Left ventricle myocardium inferior (tissue), 1 donor: ENCODE measurements at regions not wholly inside any gene's neighbourhood (a gene's known extent, or its start where the extent isn't known, plus 50 kb on each side); places are given as distances from the start of the nearest gene placed in this dataset.

Source experiments
- DNase-seq: peaks from one replicate; pipeline ENCODE4 v3.0.0-alpha.2; 2020
- H3K27ac ChIP-seq: fragments of 200-600 bp; replicated peaks from 2 replicates; pipeline ENCODE4 v1.8.0; 2021
- H3K27me3 ChIP-seq: fragments of 200-600 bp; 2 replicates; pipeline ENCODE4 v1.8.0; 2021; ENCODE audit warnings: low read depth
- H3K36me3 ChIP-seq: fragments of 200-600 bp; 2 replicates; pipeline ENCODE4 v1.8.0; 2021
- H3K4me1 ChIP-seq: fragments of 200-600 bp; 2 replicates; pipeline ENCODE4 v1.8.0; 2021
- H3K4me3 ChIP-seq: fragments of 200-600 bp; 2 replicates; pipeline ENCODE4 v1.8.0; 2021; ENCODE audit warnings: mild to moderate bottlenecking, moderate library complexity
- H3K9me3 ChIP-seq: fragments of 200-600 bp; replicated peaks from 2 replicates; pipeline ENCODE4 v1.8.0; 2021
- intact Hi-C: fragments of 100-400 bp; cut with micrococcal nuclease; formaldehyde crosslinking; loops from one replicate; pipeline ENCODE4 v1.11.0; 2022
- TF ChIP-seq, protein P1 (sequence below): fragments of 200-600 bp; IDR thresholded peaks from 2 replicates; pipeline ENCODE4 v1.8.0; 2021; ENCODE audit warnings: antibody characterized with exemption, mild to moderate bottlenecking, borderline replicate concordance
- donor health status: DM: no; HTN: yes; CAD: no; lungs with severe emphysema.

DNA sequence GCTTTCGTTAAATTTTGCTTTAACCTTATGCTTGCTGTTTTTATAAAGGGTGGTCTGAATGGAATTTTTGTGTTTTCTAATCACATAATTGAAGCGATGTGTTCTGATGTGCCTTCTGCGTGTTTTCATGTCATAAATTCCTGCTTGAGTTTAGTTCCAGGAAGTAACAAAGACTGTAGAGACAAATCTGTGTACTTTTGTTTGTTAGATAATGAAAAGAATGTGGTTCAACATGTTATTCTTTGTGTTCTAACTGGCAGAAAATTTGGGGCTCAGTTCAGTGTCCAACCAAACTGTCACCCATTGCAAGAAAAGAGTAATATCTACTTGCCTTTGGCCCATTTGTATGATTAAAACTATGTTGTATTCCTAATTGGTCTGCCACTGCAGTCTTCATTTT is 324.0 kb downstream of the DIPK2A start:
- Histone ChIP-seq H3K4me3 (no peak overlapping the region), H3K36me3 (no peaks in the 10 kb centered on the region), H3K27me3 (no peaks in the 10 kb centered on the region), H3K9me3 (peaks cover 23% of the 10 kb centered on the region), H3K27ac (no peak overlapping the region), H3K4me1 (no peaks in the 10 kb centered on the region)
- intact Hi-C loops = no loop called here
- TF ChIP-seq, protein P1, sequence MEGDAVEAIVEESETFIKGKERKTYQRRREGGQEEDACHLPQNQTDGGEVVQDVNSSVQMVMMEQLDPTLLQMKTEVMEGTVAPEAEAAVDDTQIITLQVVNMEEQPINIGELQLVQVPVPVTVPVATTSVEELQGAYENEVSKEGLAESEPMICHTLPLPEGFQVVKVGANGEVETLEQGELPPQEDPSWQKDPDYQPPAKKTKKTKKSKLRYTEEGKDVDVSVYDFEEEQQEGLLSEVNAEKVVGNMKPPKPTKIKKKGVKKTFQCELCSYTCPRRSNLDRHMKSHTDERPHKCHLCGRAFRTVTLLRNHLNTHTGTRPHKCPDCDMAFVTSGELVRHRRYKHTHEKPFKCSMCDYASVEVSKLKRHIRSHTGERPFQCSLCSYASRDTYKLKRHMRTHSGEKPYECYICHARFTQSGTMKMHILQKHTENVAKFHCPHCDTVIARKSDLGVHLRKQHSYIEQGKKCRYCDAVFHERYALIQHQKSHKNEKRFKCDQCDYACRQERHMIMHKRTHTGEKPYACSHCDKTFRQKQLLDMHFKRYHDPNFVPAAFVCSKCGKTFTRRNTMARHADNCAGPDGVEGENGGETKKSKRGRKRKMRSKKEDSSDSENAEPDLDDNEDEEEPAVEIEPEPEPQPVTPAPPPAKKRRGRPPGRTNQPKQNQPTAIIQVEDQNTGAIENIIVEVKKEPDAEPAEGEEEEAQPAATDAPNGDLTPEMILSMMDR = no peak
- DNase-seq = no peak

DNA sequence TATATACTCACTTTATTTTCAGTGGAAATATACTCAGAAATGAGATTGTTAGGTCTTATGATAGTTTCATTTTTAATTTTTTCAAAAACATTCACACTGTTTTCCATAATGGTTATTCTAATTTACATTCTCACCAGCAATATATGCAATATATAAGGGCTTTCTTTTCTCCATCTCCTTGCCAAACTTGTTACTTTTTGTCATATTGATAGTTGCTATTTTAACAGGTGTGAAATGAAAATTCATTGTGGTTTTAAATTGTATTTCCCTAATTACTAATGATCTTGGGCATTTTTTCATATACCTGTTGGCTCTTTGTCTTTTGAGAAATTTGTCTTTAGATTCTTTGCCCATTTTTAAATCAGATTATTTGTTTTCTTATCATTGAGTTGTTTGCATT is 325.2 kb downstream of the DIPK2A start:
- Histone ChIP-seq H3K27ac (no peak overlapping the region), H3K36me3 (no peaks in the 10 kb centered on the region), H3K27me3 (no peaks in the 10 kb centered on the region), H3K4me1 (no peaks in the 10 kb centered on the region), H3K9me3 (peaks cover 13% of the 10 kb centered on the region), H3K4me3 (no peak overlapping the region)
- no peak for DNase-seq
- TF ChIP-seq, protein P1 = no peak
- intact Hi-C loops = no loop called here

DNA sequence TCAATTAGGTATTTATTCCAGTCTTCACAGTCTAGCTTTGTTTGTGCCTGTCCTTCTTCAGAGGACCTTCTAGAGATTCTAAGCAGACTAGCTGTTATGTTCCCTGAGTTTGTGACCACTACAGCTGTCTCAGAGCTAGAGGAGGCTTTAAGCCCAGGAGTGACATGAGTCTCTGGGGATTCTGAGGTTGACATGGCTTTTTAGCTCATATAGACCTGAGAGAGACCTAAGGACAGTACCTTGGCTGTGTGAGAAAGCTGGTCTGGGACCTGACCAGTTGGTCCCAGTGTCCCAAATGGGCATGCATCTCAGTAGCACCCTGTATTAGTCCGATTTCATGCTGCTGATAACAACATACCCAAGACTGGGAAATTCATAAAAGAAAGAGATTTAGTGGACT is 330.2 kb downstream of the DIPK2A start:
- DNase-seq = no peak
- no peak overlapping the region for H3K27ac ChIP-seq
- H3K27me3 ChIP-seq = no peaks in the 10 kb centered on the region
- H3K4me3 ChIP-seq = no peak overlapping the region
- H3K9me3 ChIP-seq = peaks cover 27% of the 10 kb centered on the region
- H3K36me3 ChIP-seq = no peaks in the 10 kb centered on the region
- intact Hi-C loops = no loop called here
- no peaks in the 10 kb centered on the region for H3K4me1 ChIP-seq
- TF ChIP-seq, protein P1 = no peak

DNA sequence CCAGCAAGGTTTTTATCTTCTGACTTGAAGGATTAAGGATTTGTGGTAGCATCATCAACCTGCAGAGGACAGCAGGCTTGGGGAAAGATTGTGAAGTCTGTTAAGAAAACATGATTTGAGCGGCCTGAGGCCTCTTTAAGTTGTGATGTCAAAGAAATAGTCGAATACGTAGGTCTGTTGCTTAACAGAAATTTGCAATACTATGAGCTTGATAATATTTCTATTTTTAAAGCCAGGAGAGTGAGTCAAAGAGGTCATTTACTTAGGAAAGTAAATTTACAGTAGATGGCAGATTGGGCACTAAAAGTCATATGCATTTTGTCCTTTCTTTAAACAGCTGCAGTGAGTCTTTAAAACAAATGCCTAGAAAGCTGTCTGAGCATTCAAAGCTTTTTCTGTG is 336.3 kb downstream of the DIPK2A start:
- H3K9me3 ChIP-seq = peaks cover 32% of the 10 kb centered on the region
- no peak for DNase-seq
- intact Hi-C loops = no loop called here
- no peaks in the 10 kb centered on the region for H3K36me3 ChIP-seq
- H3K27me3 ChIP-seq = no peaks in the 10 kb centered on the region
- no peaks in the 10 kb centered on the region for H3K4me1 ChIP-seq
- H3K27ac ChIP-seq = no peak overlapping the region
- TF ChIP-seq, protein P1 = no peak
- H3K4me3 ChIP-seq = no peak overlapping the region

DNA sequence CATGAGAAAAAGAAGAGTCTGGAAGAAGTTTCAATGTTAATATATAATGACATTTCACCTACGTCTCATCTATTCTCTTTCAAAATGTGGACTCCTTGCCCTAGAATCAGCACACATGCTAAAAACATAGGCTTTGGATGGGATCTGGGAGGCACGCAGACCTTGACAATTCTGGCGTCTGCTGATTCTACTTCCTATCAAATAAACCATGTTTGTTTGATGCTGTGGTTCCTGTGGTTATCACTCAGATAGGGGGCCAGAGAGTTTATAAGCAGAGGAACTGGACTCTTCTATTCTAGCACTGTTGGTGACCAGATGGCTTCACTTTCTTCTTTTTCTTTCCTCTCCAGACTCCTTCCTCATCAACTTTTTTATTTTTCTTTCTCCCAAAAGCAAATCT is 336.8 kb downstream of the DIPK2A start:
- TF ChIP-seq, protein P1 = no peak
- intact Hi-C loops = no loop called here
- peaks cover 34% of the 10 kb centered on the region for H3K9me3 ChIP-seq
- H3K4me1 ChIP-seq = no peaks in the 10 kb centered on the region
- H3K27ac ChIP-seq = no peak overlapping the region
- H3K27me3 ChIP-seq = no peaks in the 10 kb centered on the region
- DNase-seq = no peak
- H3K4me3 ChIP-seq = no peak overlapping the region
- H3K36me3 ChIP-seq = no peaks in the 10 kb centered on the region

DNA sequence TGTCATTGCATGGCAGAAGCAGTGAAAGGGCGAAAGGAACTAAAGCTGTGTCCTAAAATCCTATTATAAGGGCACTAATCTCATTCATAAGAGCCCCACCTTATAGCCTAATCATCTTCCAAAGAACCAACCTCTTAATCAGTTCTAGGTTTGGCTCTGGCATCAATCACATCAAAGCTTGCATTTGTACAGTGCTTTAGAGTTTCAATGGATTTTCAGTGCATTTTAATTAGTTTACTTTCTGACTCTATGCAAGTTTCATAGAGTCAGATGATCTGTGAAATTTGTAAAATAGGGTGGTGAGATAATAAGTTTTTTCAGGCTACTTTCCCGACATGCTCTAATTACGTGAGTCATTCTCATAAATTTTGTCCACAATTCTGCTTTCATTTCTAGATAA is 341.1 kb downstream of the DIPK2A start:
- no peaks in the 10 kb centered on the region for H3K4me1 ChIP-seq
- H3K27ac ChIP-seq = no peak overlapping the region
- peaks cover 13% of the 10 kb centered on the region for H3K9me3 ChIP-seq
- TF ChIP-seq, protein P1 = no peak
- intact Hi-C loops = no loop called here
- no peaks in the 10 kb centered on the region for H3K27me3 ChIP-seq
- no peak overlapping the region for H3K4me3 ChIP-seq
- no peak for DNase-seq
- H3K36me3 ChIP-seq = no peaks in the 10 kb centered on the region
